SU-DHL-6 (cell line): ENCODE measurements at regions not wholly inside any gene's neighbourhood (a gene's known extent, or its start where the extent isn't known, plus 50 kb on each side); places are given as distances from the start of the nearest gene placed in this dataset.

Experiments used
- EZH2phosphoT487 ChIP-seq: fragments of 200-600 bp; sonication (generic), shearing (Covaris generic); conservative IDR thresholded peaks from 2 replicates; pipeline ENCODE4 v1.6.1; 2018; ENCODE audit warnings: mild to moderate bottlenecking, antibody characterized with exemption, low read length, moderate library complexity, mixed read lengths
- TF ChIP-seq, protein P1 (sequence below): fragments of 200-600 bp; sonication (generic); IDR thresholded peaks from one replicate; pipeline ENCODE4 v1.5.1; 2017; ENCODE audit warnings: antibody characterized with exemption, mild to moderate bottlenecking, low read length, moderate library complexity; ENCODE audit not compliant: insufficient read depth, poor library complexity, severe bottlenecking

DNA sequence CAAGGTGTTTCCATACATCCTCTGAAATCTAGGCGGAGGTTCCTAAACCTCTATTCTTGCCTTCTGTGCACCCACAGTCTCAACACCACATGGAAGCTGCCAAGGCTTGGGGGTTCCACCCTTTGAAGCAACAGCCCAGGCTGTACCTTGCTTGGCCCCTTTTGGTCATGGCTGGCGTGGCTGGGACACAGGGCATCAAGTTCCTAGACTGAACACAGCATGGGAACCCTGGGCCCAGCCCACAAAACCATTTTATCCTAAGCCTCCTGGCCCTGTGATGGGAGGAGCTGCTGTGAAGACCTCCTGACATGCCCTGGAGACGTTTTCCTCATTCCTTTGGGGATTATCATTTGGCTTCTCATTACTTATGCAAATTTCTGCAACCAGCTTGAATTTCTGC, 739.0 kb upstream of the NECTIN3 start:
- TF ChIP-seq, protein P1, sequence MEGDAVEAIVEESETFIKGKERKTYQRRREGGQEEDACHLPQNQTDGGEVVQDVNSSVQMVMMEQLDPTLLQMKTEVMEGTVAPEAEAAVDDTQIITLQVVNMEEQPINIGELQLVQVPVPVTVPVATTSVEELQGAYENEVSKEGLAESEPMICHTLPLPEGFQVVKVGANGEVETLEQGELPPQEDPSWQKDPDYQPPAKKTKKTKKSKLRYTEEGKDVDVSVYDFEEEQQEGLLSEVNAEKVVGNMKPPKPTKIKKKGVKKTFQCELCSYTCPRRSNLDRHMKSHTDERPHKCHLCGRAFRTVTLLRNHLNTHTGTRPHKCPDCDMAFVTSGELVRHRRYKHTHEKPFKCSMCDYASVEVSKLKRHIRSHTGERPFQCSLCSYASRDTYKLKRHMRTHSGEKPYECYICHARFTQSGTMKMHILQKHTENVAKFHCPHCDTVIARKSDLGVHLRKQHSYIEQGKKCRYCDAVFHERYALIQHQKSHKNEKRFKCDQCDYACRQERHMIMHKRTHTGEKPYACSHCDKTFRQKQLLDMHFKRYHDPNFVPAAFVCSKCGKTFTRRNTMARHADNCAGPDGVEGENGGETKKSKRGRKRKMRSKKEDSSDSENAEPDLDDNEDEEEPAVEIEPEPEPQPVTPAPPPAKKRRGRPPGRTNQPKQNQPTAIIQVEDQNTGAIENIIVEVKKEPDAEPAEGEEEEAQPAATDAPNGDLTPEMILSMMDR, result no peak
- no peak for TF ChIP-seq EZH2phosphoT487
